GM19099 (cell line): ENCODE measurements at regions not wholly inside any gene's neighbourhood (a gene's known extent, or its start where the extent isn't known, plus 50 kb on each side); places are given as distances from the start of the nearest gene placed in this dataset.

Experiments used
- POLR2A ChIP-seq: IDR thresholded peaks from 3 replicates; pipeline ENCODE4 v1.6.1; 2011; ENCODE audit warnings: low read depth; ENCODE audit not compliant: insufficient read length; ENCODE audit errors: extremely low read depth

DNA sequence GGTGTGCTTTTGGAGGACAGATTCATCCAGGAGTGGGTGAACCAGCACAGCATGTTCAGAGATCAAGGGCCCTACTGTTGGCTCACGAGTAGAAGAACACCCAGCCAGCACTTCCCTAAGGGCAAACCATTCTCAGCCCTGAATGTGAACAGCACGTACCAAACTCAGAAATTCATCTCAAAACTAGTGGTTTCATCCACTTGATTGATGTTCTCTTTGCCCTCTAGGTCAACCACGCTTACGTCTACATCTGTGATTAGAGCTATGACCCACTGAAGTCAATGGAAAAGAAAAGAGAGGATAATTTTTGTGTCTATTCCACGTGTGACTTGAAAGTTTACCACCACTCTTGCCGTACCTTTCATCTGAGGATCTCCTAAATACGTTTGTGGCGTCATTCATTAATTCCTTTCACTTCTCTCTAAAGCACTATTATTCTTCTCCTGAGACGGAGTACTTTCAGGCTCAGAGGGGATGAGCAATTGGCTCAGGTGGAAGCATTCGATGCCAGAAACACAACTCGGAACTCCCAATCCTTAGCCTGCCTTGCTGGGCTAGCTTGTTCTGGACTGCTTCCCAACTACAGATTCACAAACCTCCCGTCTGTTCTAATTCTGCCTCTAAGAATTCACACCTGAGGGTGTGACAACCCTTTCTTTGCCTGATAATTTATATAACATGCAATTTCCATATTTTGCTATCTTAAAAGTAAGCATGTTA, 57.3 kb upstream of the HIVEP3 start:
- no peak for TF ChIP-seq POLR2A

DNA sequence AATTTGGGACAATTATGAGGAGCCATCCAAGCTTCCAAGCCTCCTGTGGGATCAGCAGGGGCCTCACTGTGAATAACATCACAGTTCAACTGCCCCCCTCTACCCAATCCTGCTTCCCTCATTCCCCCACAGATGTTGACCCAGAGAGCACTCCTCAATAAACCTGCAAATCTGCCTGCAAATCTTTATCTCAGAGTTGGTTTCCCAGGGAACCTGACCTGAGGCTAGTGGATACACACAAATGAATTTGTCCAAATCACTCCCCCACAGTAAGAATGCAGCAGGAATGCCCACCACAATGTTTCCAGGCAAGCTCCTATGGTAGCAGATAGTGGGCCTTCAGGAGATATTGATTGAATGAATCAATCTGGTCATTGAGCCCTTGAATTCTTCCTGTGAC, 56.4 kb upstream of the HIVEP3 start:
- TF ChIP-seq POLR2A = no peak
